DOHH2 (cell line): ENCODE measurements at regions not wholly inside any gene's neighbourhood (a gene's known extent, or its start where the extent isn't known, plus 50 kb on each side); places are given as distances from the start of the nearest gene placed in this dataset.

ENCODE experiments used
- H3F3A ChIP-seq: fragments of 200-600 bp; sonication (generic), shearing (Covaris generic); 2 replicates; pipeline ENCODE4 v1.6.0; 2016; ENCODE audit warnings: antibody characterized with exemption, mild to moderate bottlenecking; ENCODE audit not compliant: control insufficient read depth, insufficient read depth
- H3K27ac ChIP-seq: fragments of 200-600 bp; sonication (generic); 2 replicates; pipeline ENCODE4 v1.5.1; 2014; ENCODE audit warnings: low read depth, mild to moderate bottlenecking, low read length, moderate library complexity
- H3K27me3 ChIP-seq: fragments of 200-600 bp; sonication (generic); 2 replicates; pipeline ENCODE4 v1.6.1; 2014; ENCODE audit warnings: mild to moderate bottlenecking, low read length, mixed read lengths; ENCODE audit not compliant: control insufficient read depth
- H3K36me3 ChIP-seq: fragments of 200-600 bp; sonication (generic); 2 replicates; pipeline ENCODE4 v1.6.1; 2014; ENCODE audit warnings: mild to moderate bottlenecking, low read length, moderate library complexity, mixed read lengths; ENCODE audit not compliant: control insufficient read depth
- H3K4me1 ChIP-seq: fragments of 200-600 bp; sonication (generic); 2 replicates; pipeline ENCODE4 v1.6.1; 2014; ENCODE audit warnings: mild to moderate bottlenecking, low read length, mixed read lengths; ENCODE audit not compliant: control insufficient read depth
- H3K4me2 ChIP-seq: fragments of 200-600 bp; sonication (generic); 2 replicates; pipeline ENCODE4 v1.6.0; 2014; ENCODE audit warnings: mild to moderate bottlenecking, low read length, moderate library complexity
- H3K4me3 ChIP-seq: fragments of 200-600 bp; sonication (generic); 2 replicates; pipeline ENCODE4 v1.5.1; 2014; ENCODE audit warnings: mild to moderate bottlenecking, low read length, mixed read lengths
- H3K79me2 ChIP-seq: fragments of 200-600 bp; sonication (generic); 2 replicates; pipeline ENCODE4 v1.6.1; 2014; ENCODE audit warnings: mild to moderate bottlenecking, low read length, mixed read lengths; ENCODE audit not compliant: control insufficient read depth
- H3K9me2 ChIP-seq: fragments of 200-600 bp; sonication (generic); replicated peaks from 2 replicates; pipeline ENCODE4 v1.6.1; 2014; ENCODE audit warnings: mild to moderate bottlenecking, low read length, mixed read lengths; ENCODE audit not compliant: control insufficient read depth
- H3K9me3 ChIP-seq: fragments of 200-600 bp; sonication (generic); 2 replicates; pipeline ENCODE4 v1.6.1; 2014; ENCODE audit warnings: antibody characterized with exemption, low read length, mixed read lengths; ENCODE audit not compliant: control insufficient read depth, insufficient read depth
- H4K20me1 ChIP-seq: fragments of 200-600 bp; sonication (generic); 2 replicates; pipeline ENCODE4 v1.6.0; 2014; ENCODE audit warnings: low read depth, mild to moderate bottlenecking, antibody characterized with exemption, low read length, moderate library complexity; ENCODE audit not compliant: control insufficient read depth, insufficient read depth
- CTCF ChIP-seq: fragments of 200-600 bp; sonication (generic); IDR thresholded peaks from one replicate; pipeline ENCODE4 v1.5.1; 2014; ENCODE audit warnings: antibody characterized with exemption, mild to moderate bottlenecking, low read depth, low read length; ENCODE audit not compliant: poor library complexity, severe bottlenecking
- EZH2phosphoT487 ChIP-seq: fragments of 200-600 bp; sonication (generic); IDR thresholded peaks from 2 replicates; pipeline ENCODE4 v1.6.1; 2017; ENCODE audit warnings: borderline replicate concordance, mild to moderate bottlenecking, antibody characterized with exemption, low read length, moderate library complexity, mixed read lengths

- no peaks in the 10 kb centered on the region for H3K79me2 ChIP-seq
- H3K9me3 ChIP-seq, result no peaks in the 10 kb centered on the region
- no peaks in the 10 kb centered on the region for H3K4me1 ChIP-seq
- no peaks in the 10 kb centered on the region; the same call in 1 of the 2 replicates for H3K9me2 ChIP-seq
- no peaks in the 10 kb centered on the region for H4K20me1 ChIP-seq
- TF ChIP-seq EZH2phosphoT487, result no peak
- TF ChIP-seq CTCF, result no peak
- no peaks in the 10 kb centered on the region for H3K36me3 ChIP-seq
- no peaks in the 10 kb centered on the region for H3K27me3 ChIP-seq
- no peak overlapping the region for H3K4me2 ChIP-seq
- no peaks in the 10 kb centered on the region for H3F3A ChIP-seq
- no peak overlapping the region for H3K27ac ChIP-seq
- H3K4me3 ChIP-seq, result no peak overlapping the region
Observed at GRCh38 chr13:33918199-33918932, 100.4 kb downstream of the RFC3 start.

DNA sequence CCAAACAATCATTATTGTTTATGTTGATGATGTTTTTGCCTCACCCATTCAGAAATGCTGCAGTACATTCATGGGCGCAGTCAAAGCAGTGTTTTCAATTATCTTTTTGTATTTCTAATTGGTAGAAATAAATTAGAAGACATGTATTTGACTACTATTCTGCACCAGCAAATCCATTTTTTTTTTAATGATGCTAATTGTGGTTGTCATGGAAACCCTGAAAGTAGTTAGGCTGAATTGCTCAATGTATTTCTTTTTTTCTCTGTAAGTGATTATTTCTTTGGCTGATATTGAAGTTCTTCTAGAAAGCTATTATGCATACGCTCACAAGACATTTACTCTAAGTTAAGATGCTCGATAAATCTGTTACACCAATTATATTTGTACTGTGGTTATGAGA, 101.2 kb downstream of the RFC3 start:
- Histone ChIP-seq H3K4me1 (no peaks in the 10 kb centered on the region), H3K4me2 (no peak overlapping the region)

DNA sequence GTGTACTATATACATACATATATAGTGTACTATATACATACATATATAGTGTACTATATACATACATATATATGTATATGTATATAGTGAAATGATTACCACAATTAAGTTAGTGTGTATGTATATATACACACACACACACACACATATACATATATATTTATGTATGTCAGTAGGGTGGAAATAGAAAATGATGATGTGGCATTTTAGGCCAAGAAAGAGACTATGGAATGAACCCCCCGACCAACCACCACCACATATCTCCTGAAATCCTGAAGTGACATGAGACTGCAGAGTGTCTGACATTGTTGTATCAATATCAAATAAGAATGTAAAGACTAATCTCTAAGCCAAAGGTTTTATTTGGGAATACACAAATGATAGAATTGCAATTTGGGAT, 107.6 kb downstream of the RFC3 start:
- Histone ChIP-seq H3K4me3 (no peak overlapping the region), H3K4me2 (no peak overlapping the region), H3K36me3 (no peaks in the 10 kb centered on the region), H3K27ac (no peak overlapping the region), H4K20me1 (no peaks in the 10 kb centered on the region), H3K79me2 (no peaks in the 10 kb centered on the region), H3F3A (no peaks in the 10 kb centered on the region), H3K9me3 (no peaks in the 10 kb centered on the region), H3K27me3 (no peaks in the 10 kb centered on the region), H3K9me2 (no peaks in the 10 kb centered on the region; the same call in 1 of the 2 replicates), H3K4me1 (no peaks in the 10 kb centered on the region)
- TF ChIP-seq EZH2phosphoT487 (no peak), CTCF (no peak)

More for the DNA sequence above, 101.2 kb downstream of the RFC3 start:
- TF ChIP-seq CTCF (no peak), EZH2phosphoT487 (no peak)
- H3K36me3 ChIP-seq, result no peaks in the 10 kb centered on the region
- H3K79me2 ChIP-seq, result no peaks in the 10 kb centered on the region
- no peak overlapping the region for H3K27ac ChIP-seq
- H3K9me2 ChIP-seq, result no peaks in the 10 kb centered on the region; the same call in 1 of the 2 replicates
- no peaks in the 10 kb centered on the region for H3F3A ChIP-seq
- no peaks in the 10 kb centered on the region for H4K20me1 ChIP-seq
- no peak overlapping the region for H3K4me3 ChIP-seq
- no peaks in the 10 kb centered on the region for H3K27me3 ChIP-seq
- H3K9me3 ChIP-seq, result no peaks in the 10 kb centered on the region
